HG03135 (cell line): ENCODE measurements at regions not wholly inside any gene's neighbourhood (a gene's known extent, or its start where the extent isn't known, plus 50 kb on each side); places are given as distances from the start of the nearest gene placed in this dataset.
A peak's percentile ranks its signal among the peaks of the same experiment; 100 is the strongest.

Source experiments
- ATAC-seq: cut with Tn5 transposase; IDR thresholded peaks from one replicate; pipeline ENCODE4 v1.9.1; 2021; ENCODE audit warnings: mild to moderate bottlenecking, moderate library complexity; ENCODE audit not compliant: unreplicated experiment

GRCh38 chr2:9106338-9107167 is 100.1 kb upstream of the ASAP2 start:
- ATAC-seq = no peak

- no peak for ATAC-seq
These were observed 100.8 kb upstream of the ASAP2 start for GRCh38 chr2:9105601-9106337.

GRCh38 chr2:9103663-9104277 is 100.3 kb upstream of the MBOAT2 start:
- no peak for ATAC-seq

- no peak for ATAC-seq
These were observed 99.6 kb upstream of the MBOAT2 start for GRCh38 chr2:9102861-9103662.

GRCh38 chr2:9101763-9102425 is 98.4 kb upstream of the MBOAT2 start:
- ATAC-seq = no peak

- no peak for ATAC-seq
These were observed 96.8 kb upstream of the MBOAT2 start for GRCh38 chr2:9100080-9100876.

- peak; percentile 62 for ATAC-seq
These were observed 95.9 kb upstream of the MBOAT2 start for GRCh38 chr2:9099341-9099751.

GRCh38 chr2:9097892-9098291 is 94.4 kb upstream of the MBOAT2 start:
- no peak for ATAC-seq

GRCh38 chr2:9097239-9097638 is 93.8 kb upstream of the MBOAT2 start:
- no peak for ATAC-seq

GRCh38 chr2:9096761-9097160 is 93.3 kb upstream of the MBOAT2 start:
- ATAC-seq = no peak

GRCh38 chr2:9095690-9096089 is 92.2 kb upstream of the MBOAT2 start:
- ATAC-seq = no peak

GRCh38 chr2:9095226-9095625 is 91.7 kb upstream of the MBOAT2 start:
- no peak for ATAC-seq

GRCh38 chr2:9094117-9094516 is 90.6 kb upstream of the MBOAT2 start:
- no peak for ATAC-seq

GRCh38 chr2:9093324-9093723 is 89.8 kb upstream of the MBOAT2 start:
- peak; percentile 13 for ATAC-seq

- peak; percentile 88 for ATAC-seq
These were observed 89.1 kb upstream of the MBOAT2 start for GRCh38 chr2:9092383-9093282.

- no peak for ATAC-seq
These were observed 88.3 kb upstream of the MBOAT2 start for GRCh38 chr2:9091811-9092210.

- ATAC-seq = no peak
These were observed 86.3 kb upstream of the MBOAT2 start for GRCh38 chr2:9089831-9090230.

- ATAC-seq = no peak
These were observed 83.7 kb upstream of the MBOAT2 start for GRCh38 chr2:9087121-9087681.
